Fibroblast of mammary gland (primary cell): ENCODE measurements at regions not wholly inside any gene's neighbourhood (a gene's known extent, or its start where the extent isn't known, plus 50 kb on each side); places are given as distances from the start of the nearest gene placed in this dataset.
"Not testable (repeated sequence)": the region's sequence is repeated elsewhere in the genome, so short reads cannot be mapped to it uniquely, and the experiment has no call there.

Source experiments
- DNase-seq: peaks from one replicate; pipeline ENCODE4 v3.0.0-alpha.2; 2010; ENCODE audit warnings: low read depth
- H3K4me3 ChIP-seq: 2 replicates; pipeline ENCODE4 v1.5.1; 2011; ENCODE audit warnings: low read depth, mild to moderate bottlenecking, low read length, moderate library complexity; ENCODE audit not compliant: control insufficient read depth
- CTCF ChIP-seq: conservative IDR thresholded peaks from 2 replicates; pipeline ENCODE4 v1.5.1; 2011; ENCODE audit warnings: low read depth, low read length, inconsistent platforms; ENCODE audit not compliant: control insufficient read depth, insufficient read depth

- H3K4me3 ChIP-seq, result no peak overlapping the region
- peak; percentile 68 for DNase-seq
- TF ChIP-seq CTCF, result peak; percentile 75
Measured at GRCh38 chr14:78022059-78022458, 148.1 kb upstream of the NRXN3 start.

GRCh38 chr14:78023112-78023511 is 147.1 kb upstream of the NRXN3 start:
- no peak for TF ChIP-seq CTCF
- H3K4me3 ChIP-seq, result no peak overlapping the region
- no peak for DNase-seq

- no peak for DNase-seq
- no peak for TF ChIP-seq CTCF
Measured at GRCh38 chr14:78028471-78028870, 141.7 kb upstream of the NRXN3 start.

GRCh38 chr14:78029601-78030372 is 140.4 kb upstream of the NRXN3 start:
- DNase-seq, result no peak
- H3K4me3 ChIP-seq, result no peak overlapping the region
- TF ChIP-seq CTCF, result peak; percentile 1

More at GRCh38 chr14:78028471-78028870, 141.7 kb upstream of the NRXN3 start:
- no peak overlapping the region for H3K4me3 ChIP-seq

- H3K4me3 ChIP-seq, result no peak overlapping the region
- TF ChIP-seq CTCF, result no peak
Measured at GRCh38 chr14:78043349-78043748, 126.8 kb upstream of the NRXN3 start.

GRCh38 chr14:78048120-78048519 is 122.1 kb upstream of the NRXN3 start:
- no peak for DNase-seq
- TF ChIP-seq CTCF, result no peak
- H3K4me3 ChIP-seq, result no peak overlapping the region

More at GRCh38 chr14:78043349-78043748, 126.8 kb upstream of the NRXN3 start:
- no peak for DNase-seq

GRCh38 chr14:78056890-78057289 is 113.3 kb upstream of the NRXN3 start:
- not testable (repeated sequence) for H3K4me3 ChIP-seq, DNase-seq
